Neural progenitor cell (in vitro differentiated cells): ENCODE measurements at regions not wholly inside any gene's neighbourhood (a gene's known extent, or its start where the extent isn't known, plus 50 kb on each side); places are given as distances from the start of the nearest gene placed in this dataset.

Source experiments
- DNase-seq: peaks from one replicate; pipeline ENCODE4 v3.0.0-alpha.2; 2016; ENCODE audit warnings: low spot score
- H2AFZ ChIP-seq: fragments of 200-600 bp; sonication (generic); replicated peaks from 2 replicates; pipeline ENCODE4 v1.6.1; 2016; ENCODE audit warnings: antibody characterized with exemption
- H3F3A ChIP-seq: fragments of 200-600 bp; sonication (generic); 2 replicates; pipeline ENCODE4 v1.6.1; 2016; ENCODE audit warnings: antibody characterized with exemption, low read depth
- H3K27ac ChIP-seq: fragments of 200-600 bp; sonication (generic); 2 replicates; pipeline ENCODE4 v1.5.1; 2016; ENCODE audit warnings: mild to moderate bottlenecking
- H3K27me3 ChIP-seq: fragments of 200-600 bp; sonication (generic); 2 replicates; pipeline ENCODE4 v1.6.1; 2016; ENCODE audit warnings: mild to moderate bottlenecking, moderate library complexity
- H3K36me3 ChIP-seq: fragments of 200-600 bp; sonication (generic); 2 replicates; pipeline ENCODE4 v1.5.1; 2016
- H3K4me1 ChIP-seq: fragments of 200-600 bp; sonication (generic); 2 replicates; pipeline ENCODE4 v1.6.1; 2016; ENCODE audit warnings: mixed run types
- H3K4me2 ChIP-seq: fragments of 200-600 bp; sonication (generic); 2 replicates; pipeline ENCODE4 v1.6.1; 2016
- H3K4me3 ChIP-seq: fragments of 200-600 bp; sonication (generic); 2 replicates; pipeline ENCODE4 v1.5.1; 2016
- H3K79me2 ChIP-seq: fragments of 200-600 bp; sonication (generic); 2 replicates; pipeline ENCODE4 v1.6.1; 2016; ENCODE audit warnings: low read depth
- H3K9ac ChIP-seq: fragments of 200-600 bp; sonication (generic); 2 replicates; pipeline ENCODE4 v1.6.1; 2016
- H3K9me3 ChIP-seq: fragments of 200-600 bp; sonication (generic); 2 replicates; pipeline ENCODE4 v1.5.1; 2016; ENCODE audit warnings: low read depth
- H4K20me1 ChIP-seq: fragments of 200-600 bp; sonication (generic); 2 replicates; pipeline ENCODE4 v1.6.1; 2016; ENCODE audit warnings: low read depth
- H3K27ac Mint-ChIP-seq: 3 replicates; pipeline ENCODE4 v1.8.0; 2021; ENCODE audit warnings: mixed read lengths
- H3K27me3 Mint-ChIP-seq: 2 replicates; pipeline ENCODE4 v1.8.0; 2022; ENCODE audit warnings: low read depth, mild to moderate bottlenecking, inconsistent platforms, moderate library complexity, mixed read lengths; ENCODE audit not compliant: insufficient read depth
- H3K36me3 Mint-ChIP-seq: 3 replicates; pipeline ENCODE4 v1.8.0; 2021; ENCODE audit warnings: mixed read lengths
- H3K4me1 Mint-ChIP-seq: 3 replicates; pipeline ENCODE4 v1.8.0; 2021; ENCODE audit warnings: mixed read lengths
- H3K4me3 Mint-ChIP-seq: 3 replicates; pipeline ENCODE4 v1.8.0; 2021; ENCODE audit warnings: mild to moderate bottlenecking, moderate library complexity, mixed read lengths
- H3K9me3 Mint-ChIP-seq: 3 replicates; pipeline ENCODE4 v1.8.0; 2020; ENCODE audit warnings: mixed read lengths
- CTCF ChIP-seq: fragments of 200-600 bp; sonication (generic); IDR thresholded peaks from 2 replicates; pipeline ENCODE4 v1.5.1; 2017; ENCODE audit warnings: antibody characterized with exemption, mild to moderate bottlenecking
- EZH2 ChIP-seq: fragments of 200-600 bp; sonication (generic); IDR thresholded peaks from 2 replicates; pipeline ENCODE4 v1.6.1; 2017; ENCODE audit warnings: antibody characterized with exemption, mild to moderate bottlenecking, moderate library complexity
- EZH2phosphoT487 ChIP-seq: fragments of 200-600 bp; sonication (generic); IDR thresholded peaks from 2 replicates; pipeline ENCODE4 v1.6.1; 2017; ENCODE audit warnings: antibody characterized with exemption

- Histone ChIP-seq H3F3A (no peaks in the 10 kb centered on the region), H3K27ac (no peak overlapping the region), H3K4me1 (no peaks in the 10 kb centered on the region), H3K9me3 (no peaks in the 10 kb centered on the region), H3K27me3 (no peaks in the 10 kb centered on the region), H3K79me2 (no peaks in the 10 kb centered on the region), H3K4me3 (no peak overlapping the region), H3K36me3 (no peaks in the 10 kb centered on the region), H4K20me1 (no peaks in the 10 kb centered on the region), H3K9ac (no peak overlapping the region), H3K4me2 (no peak overlapping the region), H2AFZ (no peak overlapping the region)
- no peaks in the 10 kb centered on the region for H3K36me3 Mint-ChIP-seq
- peaks cover 5% of the 10 kb centered on the region for H3K27me3 Mint-ChIP-seq
- peak overlapping the region; percentile 18 for H3K27ac Mint-ChIP-seq
- peaks cover 2% of the 10 kb centered on the region for H3K9me3 Mint-ChIP-seq
- H3K4me1 Mint-ChIP-seq, result peaks cover 29% of the 10 kb centered on the region
- TF ChIP-seq CTCF (no peak), EZH2 (no peak), EZH2phosphoT487 (no peak)
- no peak for DNase-seq
- H3K4me3 Mint-ChIP-seq, result no peak overlapping the region
Measured at GRCh38 chr10:108582888-108583287, 1340.4 kb downstream of the XPNPEP1 start.

GRCh38 chr10:108582387-108582786, 1340.9 kb downstream of the XPNPEP1 start:
- Mint-ChIP-seq H3K27me3 (peaks cover 5% of the 10 kb centered on the region), H3K9me3 (peaks cover 2% of the 10 kb centered on the region), H3K4me3 (no peak overlapping the region), H3K27ac (peak overlapping the region; percentile 18), H3K4me1 (peaks cover 29% of the 10 kb centered on the region), H3K36me3 (no peaks in the 10 kb centered on the region)
- Histone ChIP-seq H3K4me1 (no peaks in the 10 kb centered on the region), H3K4me3 (no peak overlapping the region), H3K9ac (no peak overlapping the region), H2AFZ (no peak overlapping the region), H3K27ac (no peak overlapping the region), H3F3A (no peaks in the 10 kb centered on the region), H3K9me3 (no peaks in the 10 kb centered on the region), H3K36me3 (no peaks in the 10 kb centered on the region), H3K4me2 (no peak overlapping the region), H3K79me2 (no peaks in the 10 kb centered on the region), H4K20me1 (no peaks in the 10 kb centered on the region), H3K27me3 (no peaks in the 10 kb centered on the region)
- TF ChIP-seq EZH2 (no peak), EZH2phosphoT487 (no peak), CTCF (no peak)
- DNase-seq, result no peak

- Histone ChIP-seq H3K4me2 (no peak overlapping the region), H3F3A (no peaks in the 10 kb centered on the region), H3K9ac (no peak overlapping the region), H3K4me1 (no peaks in the 10 kb centered on the region), H3K79me2 (no peaks in the 10 kb centered on the region), H3K27me3 (no peaks in the 10 kb centered on the region), H2AFZ (no peak overlapping the region), H3K36me3 (no peaks in the 10 kb centered on the region), H3K4me3 (no peak overlapping the region), H3K9me3 (no peaks in the 10 kb centered on the region), H3K27ac (no peak overlapping the region), H4K20me1 (no peaks in the 10 kb centered on the region)
- Mint-ChIP-seq H3K4me3 (no peak overlapping the region), H3K27ac (no peak overlapping the region), H3K27me3 (peaks cover 2% of the 10 kb centered on the region), H3K9me3 (no peaks in the 10 kb centered on the region), H3K4me1 (peaks cover 15% of the 10 kb centered on the region), H3K36me3 (no peaks in the 10 kb centered on the region)
- DNase-seq, result no peak
- TF ChIP-seq EZH2, result no peak
- no peak for TF ChIP-seq CTCF
- no peak for TF ChIP-seq EZH2phosphoT487
Measured at GRCh38 chr10:108578258-108578657, 1345.1 kb downstream of the XPNPEP1 start.

GRCh38 chr10:108574233-108574632, 1349.1 kb downstream of the XPNPEP1 start:
- no peaks in the 10 kb centered on the region for H3K9me3 ChIP-seq
- H3K36me3 ChIP-seq, result no peaks in the 10 kb centered on the region
- Mint-ChIP-seq H3K36me3 (no peaks in the 10 kb centered on the region), H3K27me3 (no peaks in the 10 kb centered on the region), H3K27ac (no peak overlapping the region), H3K9me3 (no peaks in the 10 kb centered on the region), H3K4me3 (no peak overlapping the region), H3K4me1 (no peaks in the 10 kb centered on the region)
- H2AFZ ChIP-seq, result no peak overlapping the region
- H3K27me3 ChIP-seq, result no peaks in the 10 kb centered on the region
- no peaks in the 10 kb centered on the region for H3K4me1 ChIP-seq
- no peak for DNase-seq
- no peak overlapping the region for H3K9ac ChIP-seq
- no peak overlapping the region for H3K4me2 ChIP-seq
- H4K20me1 ChIP-seq, result no peaks in the 10 kb centered on the region
- TF ChIP-seq EZH2 (no peak), CTCF (no peak), EZH2phosphoT487 (no peak)
- H3K79me2 ChIP-seq, result no peaks in the 10 kb centered on the region
- H3K27ac ChIP-seq, result no peak overlapping the region
- H3F3A ChIP-seq, result peaks cover 7% of the 10 kb centered on the region
- no peak overlapping the region for H3K4me3 ChIP-seq
